ENCODE measurements at regions not wholly inside any gene's neighbourhood (a gene's known extent, or its start where the extent isn't known, plus 50 kb on each side); places are given as distances from the start of the nearest gene placed in this dataset.
"Not testable (repeated sequence)": the region's sequence is repeated elsewhere in the genome, so short reads cannot be mapped to it uniquely, and the experiment has no call there.

GRCh38 chr3:198157231-198157868 is 197.3 kb downstream of the LMLN start:
- H3K9me3 ChIP-seq (ENCODE audit: control insufficient read depth, insufficient read depth, low read length); H3K27me3 ChIP-seq (ENCODE audit: control insufficient read depth, insufficient read depth, low read length); H4K5ac ChIP-seq (ENCODE audit: low read depth, low read length); H3K4ac ChIP-seq (ENCODE audit: low read depth, low read length); H4K8ac ChIP-seq (ENCODE audit: low read depth in 2 of 2, low read length in 2 of 2); BruUV-seq (replicated peaks); dilution Hi-C loops (cut with HindIII; ENCODE audit: low sequenced_read_pairs, unreplicated experiment); H3K4me3 ChIP-seq (ENCODE audit: insufficient read depth, low read depth, low read length); H2AK9ac ChIP-seq (replicated peaks; ENCODE audit: low read depth, low read length, poor library complexity); CTCF ChIA-PET; H3K79me1 ChIP-seq (ENCODE audit: low read depth in 1 of 2, low read length in 2 of 2); H3K9ac ChIP-seq (ENCODE audit: low read depth, low read length); H3K23ac ChIP-seq (ENCODE audit: low read depth, low read length); H3K36me3 ChIP-seq (ENCODE audit: control insufficient read depth, insufficient read depth, low read length); H3K4me1 ChIP-seq (ENCODE audit: control insufficient read depth, insufficient read depth, low read length); in situ Hi-C loops (cut with MboI; ENCODE audit: low sequenced_read_pairs); H4K91ac ChIP-seq (ENCODE audit: insufficient read depth, low read depth, low read length); H3K18ac ChIP-seq (ENCODE audit: low read depth, low read length); DNase-seq; H2BK15ac ChIP-seq (ENCODE audit: low read depth, low read length); H3K14ac ChIP-seq (replicated peaks; ENCODE audit: low read depth, low read length); H4K20me1 ChIP-seq (ENCODE audit: insufficient read depth, low read length); POLR2A ChIA-PET (ENCODE audit: unreplicated experiment); H3K9me1 ChIP-seq (ENCODE audit: insufficient read depth, low read length); H2BK20ac ChIP-seq (ENCODE audit: low read depth, low read length); H2AK5ac ChIP-seq (ENCODE audit: low read depth, low read length); intact Hi-C loops (cut with micrococcal nuclease); H2BK5ac ChIP-seq (ENCODE audit: low read depth, low read length, poor library complexity, severe bottlenecking); H2BK120ac ChIP-seq (ENCODE audit: low read depth, low read length); H3K27ac ChIP-seq (ENCODE audit: insufficient read depth, low read length); H3K56ac ChIP-seq (ENCODE audit: extremely low read depth, insufficient read depth, low read length); H2AFZ ChIP-seq (replicated peaks; ENCODE audit: low read length, poor library complexity); H3K4me2 ChIP-seq (ENCODE audit: low read depth, low read length): not testable (repeated sequence)
- peak; percentile 83; the same call in 1 of the 2 replicates for ATAC-seq (ENCODE audit: low read depth)
- no CpG with 5 or more reads among the region's 42 CpGs for WGBS, 2 experiments (ENCODE audit: extremely low coverage in 2 of 2, insufficient read length in 1 of 2)

DNA sequence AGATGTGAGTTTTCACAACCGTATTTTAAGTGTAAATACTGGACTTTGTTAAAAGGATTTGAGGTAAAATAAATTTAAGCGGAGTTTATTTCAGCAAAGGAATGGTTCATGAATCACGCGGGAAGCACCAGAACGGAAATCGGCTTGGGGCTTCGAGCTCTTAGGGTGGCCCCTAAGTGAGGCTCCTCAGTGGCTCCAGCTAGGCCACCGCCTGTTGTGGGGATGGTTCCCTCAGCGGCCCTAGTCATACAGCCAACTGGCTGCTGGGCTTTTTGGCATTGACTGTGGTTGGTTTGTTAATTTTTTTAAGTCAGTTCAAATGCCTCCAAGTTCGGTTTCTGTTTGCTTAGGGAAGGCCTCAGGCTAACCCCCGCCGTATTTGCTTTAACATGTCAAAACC is 198.0 kb downstream of the LMLN start:
- H3K27me3 ChIP-seq (ENCODE audit: control insufficient read depth, insufficient read depth, low read length); H3K79me1 ChIP-seq (ENCODE audit: low read depth in 1 of 2, low read length in 2 of 2); BruUV-seq (replicated peaks); H3K23ac ChIP-seq (ENCODE audit: low read depth, low read length); H3K36me3 ChIP-seq (ENCODE audit: control insufficient read depth, insufficient read depth, low read length); H3K9ac ChIP-seq (ENCODE audit: low read depth, low read length); POLR2A ChIA-PET (ENCODE audit: unreplicated experiment); H2AK5ac ChIP-seq (ENCODE audit: low read depth, low read length); H4K91ac ChIP-seq (ENCODE audit: insufficient read depth, low read depth, low read length); CTCF ChIA-PET; H3K14ac ChIP-seq (replicated peaks; ENCODE audit: low read depth, low read length); H3K4me3 ChIP-seq (ENCODE audit: insufficient read depth, low read depth, low read length); H3K4me2 ChIP-seq (ENCODE audit: low read depth, low read length); H2BK15ac ChIP-seq (ENCODE audit: low read depth, low read length); H3K4me1 ChIP-seq (ENCODE audit: control insufficient read depth, insufficient read depth, low read length); H2BK20ac ChIP-seq (ENCODE audit: low read depth, low read length); H3K56ac ChIP-seq (ENCODE audit: extremely low read depth, insufficient read depth, low read length); H3K18ac ChIP-seq (ENCODE audit: low read depth, low read length); DNase-seq; H4K8ac ChIP-seq (ENCODE audit: low read depth in 2 of 2, low read length in 2 of 2); H2AFZ ChIP-seq (replicated peaks; ENCODE audit: low read length, poor library complexity); in situ Hi-C loops (cut with MboI; ENCODE audit: low sequenced_read_pairs); H2AK9ac ChIP-seq (replicated peaks; ENCODE audit: low read depth, low read length, poor library complexity); H4K20me1 ChIP-seq (ENCODE audit: insufficient read depth, low read length); H3K9me1 ChIP-seq (ENCODE audit: insufficient read depth, low read length); intact Hi-C loops (cut with micrococcal nuclease); H2BK120ac ChIP-seq (ENCODE audit: low read depth, low read length); H3K4ac ChIP-seq (ENCODE audit: low read depth, low read length); H3K27ac ChIP-seq (ENCODE audit: insufficient read depth, low read length); ATAC-seq (ENCODE audit: low read depth); H4K5ac ChIP-seq (ENCODE audit: low read depth, low read length); H2BK5ac ChIP-seq (ENCODE audit: low read depth, low read length, poor library complexity, severe bottlenecking); dilution Hi-C loops (cut with HindIII; ENCODE audit: low sequenced_read_pairs, unreplicated experiment); H3K9me3 ChIP-seq (ENCODE audit: control insufficient read depth, insufficient read depth, low read length): not testable (repeated sequence)
- WGBS, 2 experiments (ENCODE audit: extremely low coverage in 2 of 2, insufficient read length in 1 of 2) = no CpG with 5 or more reads among the region's 12 CpGs
